IMR-90 (cell line): ENCODE measurements at regions not wholly inside any gene's neighbourhood (a gene's known extent, or its start where the extent isn't known, plus 50 kb on each side); places are given as distances from the start of the nearest gene placed in this dataset.

Experiments
- CTCF ChIP-seq: conservative IDR thresholded peaks from 2 replicates; pipeline ENCODE4 v1.5.1; 2012; ENCODE audit warnings: mild to moderate bottlenecking, low read depth, low read length, improper control_type of control experiment
- FOS ChIP-seq: fragments of 150-350 bp; IDR thresholded peaks from 2 replicates; pipeline ENCODE4 v1.6.1; 2016; ENCODE audit warnings: low read depth, low read length
- MXI1 ChIP-seq: IDR thresholded peaks from 2 replicates; pipeline ENCODE4 v1.6.1; 2012; ENCODE audit warnings: low read depth, mild to moderate bottlenecking, low read length, moderate library complexity, borderline replicate concordance
- POLR2A ChIP-seq: IDR thresholded peaks from 2 replicates; pipeline ENCODE4 v1.6.1; 2012; ENCODE audit warnings: mild to moderate bottlenecking, low read depth, low read length
- RAD21 ChIP-seq: IDR thresholded peaks from 2 replicates; pipeline ENCODE4 v1.6.1; 2012; ENCODE audit warnings: low read length, improper control_type of control experiment
- RCOR1 ChIP-seq: IDR thresholded peaks from 2 replicates; pipeline ENCODE4 v1.6.1; 2012; ENCODE audit warnings: mild to moderate bottlenecking, low read length, improper control_type of control experiment; ENCODE audit not compliant: insufficient replicate concordance
- SMC3 ChIP-seq: fragments of 150-350 bp; IDR thresholded peaks from 2 replicates; pipeline ENCODE4 v1.6.1; 2016; ENCODE audit warnings: low read depth, mild to moderate bottlenecking, antibody characterized with exemption, low read length, moderate library complexity

DNA sequence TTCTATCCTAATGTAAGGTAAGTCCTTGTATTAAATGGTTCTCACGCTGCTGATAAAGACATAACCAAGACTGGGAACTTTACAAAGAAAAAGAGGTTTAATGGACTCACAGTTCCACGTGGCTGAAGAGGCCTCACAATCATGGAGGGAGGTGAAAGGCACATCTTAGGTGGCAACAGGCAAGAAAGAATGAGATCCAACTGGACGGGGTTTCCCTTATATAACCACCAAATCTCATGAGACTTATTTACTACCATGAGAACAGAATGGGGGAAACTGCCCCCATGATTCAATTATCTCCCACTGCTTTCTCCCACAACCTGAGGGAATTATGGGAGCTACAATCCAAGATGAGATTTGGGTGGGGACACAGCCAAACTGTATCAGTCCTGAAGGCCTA lies 136.6 kb downstream of the HTR1B start:
- TF ChIP-seq FOS (no peak), CTCF (no peak), RCOR1 (no peak), SMC3 (no peak), POLR2A (no peak), RAD21 (no peak), MXI1 (no peak)
